ENCODE measurements at regions not wholly inside any gene's neighbourhood (a gene's known extent, or its start where the extent isn't known, plus 50 kb on each side); places are given as distances from the start of the nearest gene placed in this dataset.

GRCh38 chr5:12217039-12217438 is 312.8 kb upstream of the CTNND2 start:
- Histone ChIP-seq H3K27me3 (ENCODE audit: insufficient read depth, poor library complexity, severe bottlenecking) (no peaks in the 10 kb centered on the region), H3K4me3 (replicated peaks; ENCODE audit: insufficient read depth, low read length) (no peak overlapping the region), H3K27ac (replicated peaks) (no peak overlapping the region)
- TF ChIP-seq POLR2AphosphoS5 (IDR thresholded peaks at IDR 0.05; ENCODE audit: low read depth) (no peak), SPI1 (IDR thresholded peaks at IDR 0.05; ENCODE audit: borderline replicate concordance, low read depth) (no peak), REST (IDR thresholded peaks at IDR 0.05; ENCODE audit: insufficient replicate concordance, low read depth) (no peak), GABPA (IDR thresholded peaks at IDR 0.05; ENCODE audit: low read depth) (no peak), CTCF (IDR thresholded peaks at IDR 0.05; ENCODE audit: insufficient read depth, low read length) (no peak)
- DNase-seq (ENCODE audit: low read depth in 1 of 2, low spot score in 1 of 2): no peak

- Histone ChIP-seq H3K4me3 (replicated peaks; ENCODE audit: insufficient read depth, low read length) (no peak overlapping the region), H3K27ac (replicated peaks) (no peak overlapping the region)
- TF ChIP-seq CTCF (IDR thresholded peaks at IDR 0.05; ENCODE audit: insufficient read depth, low read length) (no peak), SPI1 (IDR thresholded peaks at IDR 0.05; ENCODE audit: borderline replicate concordance, low read depth) (no peak), REST (IDR thresholded peaks at IDR 0.05; ENCODE audit: insufficient replicate concordance, low read depth) (no peak), GABPA (IDR thresholded peaks at IDR 0.05; ENCODE audit: low read depth) (no peak)
Observed at GRCh38 chr5:12214267-12215015, 310.2 kb upstream of the CTNND2 start.

GRCh38 chr5:12208366-12209100 is 304.3 kb upstream of the CTNND2 start:
- TF ChIP-seq GABPA (IDR thresholded peaks at IDR 0.05; ENCODE audit: low read depth) (no peak), CTCF (IDR thresholded peaks at IDR 0.05; ENCODE audit: insufficient read depth, low read length) (no peak), POLR2AphosphoS5 (IDR thresholded peaks at IDR 0.05; ENCODE audit: low read depth) (no peak), SPI1 (IDR thresholded peaks at IDR 0.05; ENCODE audit: borderline replicate concordance, low read depth) (no peak), REST (IDR thresholded peaks at IDR 0.05; ENCODE audit: insufficient replicate concordance, low read depth) (no peak)
- no peak for DNase-seq (ENCODE audit: low read depth in 1 of 2, low spot score in 1 of 2)
- H3K27me3 ChIP-seq (ENCODE audit: insufficient read depth, poor library complexity, severe bottlenecking): no peaks in the 10 kb centered on the region
- no peak overlapping the region for H3K4me3 ChIP-seq (replicated peaks; ENCODE audit: insufficient read depth, low read length)
- H3K27ac ChIP-seq (replicated peaks): no peak overlapping the region

More at GRCh38 chr5:12214267-12215015, 310.2 kb upstream of the CTNND2 start:
- no peak for DNase-seq (ENCODE audit: low read depth in 1 of 2, low spot score in 1 of 2)
- no peaks in the 10 kb centered on the region for H3K27me3 ChIP-seq (ENCODE audit: insufficient read depth, poor library complexity, severe bottlenecking)
